ENCODE measurements at regions not wholly inside any gene's neighbourhood (a gene's known extent, or its start where the extent isn't known, plus 50 kb on each side); places are given as distances from the start of the nearest gene placed in this dataset.

DNA sequence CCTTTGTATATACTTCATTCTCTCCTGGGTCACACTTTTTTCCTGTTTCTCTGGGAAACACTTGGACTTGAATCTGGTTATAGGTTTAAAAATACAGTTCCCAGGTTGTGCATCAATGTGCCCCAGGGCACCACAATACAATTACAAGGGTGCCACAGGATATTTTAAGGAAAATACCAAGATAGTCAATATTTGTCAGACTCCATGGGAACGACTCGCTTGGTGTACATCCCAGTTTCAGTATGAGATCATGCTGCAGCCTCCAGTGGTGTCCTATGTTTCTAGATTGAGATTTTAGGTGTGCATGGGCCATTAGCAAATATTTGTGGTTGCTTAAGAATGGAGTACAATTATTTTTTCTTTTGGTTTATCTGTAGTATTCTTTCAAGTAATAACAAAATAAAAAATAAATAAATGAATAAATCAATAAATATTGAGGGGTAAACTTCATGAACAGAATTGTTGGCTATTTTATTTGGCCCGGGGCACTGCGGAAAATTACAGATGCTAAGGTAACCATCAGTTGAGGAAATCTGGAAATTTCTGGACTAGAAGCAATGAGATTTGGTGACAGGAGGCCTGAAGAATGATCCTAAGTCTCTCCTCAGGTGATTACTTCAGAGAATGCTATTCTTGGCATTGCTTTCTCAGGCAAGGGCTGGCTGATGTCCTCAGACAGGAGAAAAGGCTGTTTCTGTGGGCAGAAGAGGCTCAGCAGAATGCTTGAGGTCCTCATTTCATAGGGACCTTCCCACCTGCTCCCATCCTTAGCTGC is 649.3 kb upstream of the SOX11 start:
- no peak for DNase-seq (ENCODE audit: low read depth in 2 of 2)

DNA sequence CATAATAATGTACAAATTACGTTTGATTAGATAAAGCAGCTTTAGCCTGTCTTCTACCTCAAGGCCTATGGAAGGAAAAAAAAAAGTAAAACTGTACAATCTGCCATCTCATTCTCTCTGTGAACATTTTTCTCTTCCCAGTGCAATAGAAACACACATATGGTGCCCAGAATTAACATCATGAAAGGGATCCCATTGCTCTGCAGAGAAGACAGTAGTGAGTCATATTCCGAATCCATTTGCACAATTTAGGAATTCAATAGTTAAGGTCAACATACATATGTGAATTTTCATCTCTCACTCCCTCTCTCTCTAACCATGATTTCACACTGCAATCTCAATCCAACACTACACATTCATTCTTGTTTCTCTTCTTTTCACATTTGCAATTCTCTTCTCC is 640.9 kb upstream of the SOX11 start:
- no peak for DNase-seq (ENCODE audit: low read depth in 2 of 2)

DNA sequence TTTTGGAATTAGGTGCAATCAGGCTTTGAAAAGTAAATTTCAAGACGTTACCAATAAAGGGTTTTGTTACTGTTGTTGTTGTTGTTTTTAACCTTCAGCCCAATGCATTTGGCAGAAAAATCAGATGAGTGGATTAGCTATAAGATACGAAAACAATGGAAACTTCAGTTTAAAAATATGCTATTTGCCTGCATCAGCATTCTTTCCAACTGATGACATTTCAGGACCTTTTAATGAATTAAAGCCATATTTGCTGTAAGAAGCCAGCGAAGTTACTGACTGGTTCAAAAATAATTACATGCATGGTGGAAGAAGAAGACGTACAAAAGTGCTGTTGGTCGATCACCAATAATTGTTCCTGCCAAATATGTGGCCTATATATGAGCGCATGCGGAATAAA is 639.3 kb upstream of the SOX11 start:
- no peak for DNase-seq (ENCODE audit: low read depth in 2 of 2)

GRCh38 chr2:5057891-5058351 is 634.3 kb upstream of the SOX11 start:
- no peak for DNase-seq (ENCODE audit: low read depth in 2 of 2)

GRCh38 chr2:5060956-5061355 is 631.2 kb upstream of the SOX11 start:
- no peak for DNase-seq (ENCODE audit: low read depth in 2 of 2)

- no peak for DNase-seq (ENCODE audit: low read depth in 2 of 2)
These were observed 627.5 kb upstream of the SOX11 start for GRCh38 chr2:5064687-5065086.

DNA sequence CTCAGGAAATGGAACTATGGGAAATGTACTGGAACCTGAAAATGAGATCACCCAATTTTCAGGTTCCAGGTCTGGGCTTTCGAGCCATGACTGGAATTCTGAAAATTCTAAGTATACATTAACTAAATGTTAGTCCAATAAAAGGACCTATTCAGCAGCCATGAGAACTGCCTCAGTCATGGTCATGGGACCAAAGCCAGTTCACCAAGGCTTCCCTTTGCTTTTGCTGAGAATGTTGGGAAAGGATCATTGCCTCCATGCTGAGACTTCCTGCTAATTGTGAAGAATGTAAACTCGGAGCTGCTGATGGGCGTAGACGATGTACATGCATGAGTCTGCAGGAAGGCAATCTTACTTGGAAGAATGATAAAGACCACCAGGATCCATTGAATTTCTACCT is 624.4 kb upstream of the SOX11 start:
- no peak for DNase-seq (ENCODE audit: low read depth in 2 of 2)

GRCh38 chr2:5070257-5070656 is 621.9 kb upstream of the SOX11 start:
- no peak for DNase-seq (ENCODE audit: low read depth in 2 of 2)

- DNase-seq (ENCODE audit: low read depth in 2 of 2) = no peak
These were observed 617.5 kb upstream of the SOX11 start for GRCh38 chr2:5074733-5075132.

- no peak for DNase-seq (ENCODE audit: low read depth in 2 of 2)
These were observed 615.6 kb upstream of the SOX11 start for GRCh38 chr2:5076599-5076998.

- DNase-seq (ENCODE audit: low read depth in 2 of 2) = peak in 1 of 2 donors; percentile 9
These were observed 614.6 kb upstream of the SOX11 start for GRCh38 chr2:5077479-5078089.

DNA sequence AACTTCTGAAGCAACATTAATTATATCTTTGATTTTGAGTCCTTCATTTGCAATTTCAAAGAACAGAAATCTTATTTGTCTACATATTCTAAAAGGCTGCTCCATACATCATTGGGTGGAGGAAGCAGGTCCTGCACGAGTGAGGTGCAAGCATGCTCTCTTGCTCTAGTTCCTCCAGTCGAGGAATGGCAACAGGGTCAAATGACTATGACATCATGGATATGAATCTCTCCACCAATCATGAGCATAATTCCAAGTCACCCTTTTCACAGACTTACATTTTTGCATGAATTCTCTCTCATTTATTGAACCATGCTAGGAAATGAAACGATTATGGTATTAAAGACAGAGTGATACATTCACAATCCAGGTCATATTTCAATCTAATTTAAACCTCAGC is 608.8 kb upstream of the SOX11 start:
- DNase-seq (ENCODE audit: low read depth in 2 of 2) = no peak

DNA sequence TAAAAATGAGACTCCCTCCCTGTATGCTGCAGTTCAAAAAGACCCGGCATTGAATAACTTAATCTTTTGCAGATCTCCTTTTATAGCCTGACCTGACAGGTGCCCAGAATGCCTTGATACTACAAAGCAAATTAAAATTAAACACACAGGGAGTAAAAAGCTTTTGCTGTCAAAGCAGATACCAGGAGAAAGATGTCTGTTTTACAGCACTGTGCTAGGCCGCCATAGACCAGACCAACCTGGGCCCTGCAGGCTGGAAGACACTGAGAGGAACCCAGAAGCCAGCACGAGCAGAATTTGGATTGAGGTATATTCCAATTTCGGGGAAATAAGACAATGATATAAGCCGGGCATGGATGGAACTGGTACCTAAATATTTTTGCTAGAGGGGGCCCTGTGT is 602.8 kb upstream of the SOX11 start:
- no peak for DNase-seq (ENCODE audit: low read depth in 2 of 2)

DNA sequence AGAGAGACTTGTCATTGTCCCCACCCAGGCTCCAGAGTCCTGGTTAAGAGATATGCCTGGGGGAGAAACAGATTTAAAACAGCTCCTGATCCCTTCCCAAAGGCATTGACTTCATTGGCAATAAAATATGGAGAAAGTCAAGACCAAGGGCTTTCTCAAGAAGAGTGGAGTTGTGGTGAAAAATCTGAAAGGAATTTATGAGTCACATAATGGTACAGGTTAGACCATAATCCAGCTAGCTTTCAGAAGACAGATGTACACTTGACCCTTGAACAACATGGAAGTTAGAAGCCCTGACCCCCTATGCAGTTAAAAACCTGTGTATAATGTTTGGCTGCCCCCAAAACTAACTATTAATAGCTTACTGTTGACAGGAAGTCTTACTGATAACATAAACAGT is 599.1 kb upstream of the SOX11 start:
- DNase-seq (ENCODE audit: low read depth in 2 of 2) = no peak

DNA sequence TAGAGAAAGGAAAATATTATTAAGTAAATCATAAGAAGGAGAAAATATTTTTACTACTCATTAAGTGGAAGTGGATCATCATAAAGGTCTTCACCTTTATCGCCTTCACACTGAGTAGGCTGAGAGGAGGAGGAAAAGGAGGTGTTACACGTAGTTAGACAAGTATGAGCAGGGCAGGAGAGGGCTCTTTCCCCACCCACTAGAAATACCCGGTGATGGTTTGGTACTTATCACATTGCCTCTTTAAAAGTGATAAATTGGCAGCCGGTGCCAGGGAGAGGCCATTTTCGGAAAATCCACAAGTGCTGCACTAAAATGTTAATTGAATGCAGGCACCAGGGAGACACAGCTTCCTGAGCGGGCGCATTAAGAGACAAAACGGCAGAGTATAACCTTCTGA is 598.7 kb upstream of the SOX11 start:
- DNase-seq (ENCODE audit: low read depth in 2 of 2) = no peak

DNA sequence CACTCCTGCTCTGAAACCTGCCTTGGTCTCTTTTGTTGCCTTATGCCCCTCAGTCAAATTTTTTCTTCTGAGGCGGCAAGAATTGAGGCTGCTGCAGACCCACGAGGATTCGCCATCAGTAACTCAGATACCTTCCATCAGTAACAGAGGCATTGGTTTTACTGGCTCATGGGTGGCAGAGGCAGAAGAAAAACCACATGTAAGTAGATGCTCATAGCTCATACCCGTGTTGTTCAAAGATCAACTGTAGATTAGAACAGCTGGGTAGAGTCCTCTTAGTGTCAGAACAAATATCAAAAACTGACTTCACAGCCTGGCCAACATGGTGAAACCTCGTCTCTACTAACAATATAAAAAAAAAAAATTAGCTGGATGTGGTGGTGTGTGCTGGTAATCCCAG is 598.0 kb upstream of the SOX11 start:
- DNase-seq (ENCODE audit: low read depth in 2 of 2) = no peak

DNA sequence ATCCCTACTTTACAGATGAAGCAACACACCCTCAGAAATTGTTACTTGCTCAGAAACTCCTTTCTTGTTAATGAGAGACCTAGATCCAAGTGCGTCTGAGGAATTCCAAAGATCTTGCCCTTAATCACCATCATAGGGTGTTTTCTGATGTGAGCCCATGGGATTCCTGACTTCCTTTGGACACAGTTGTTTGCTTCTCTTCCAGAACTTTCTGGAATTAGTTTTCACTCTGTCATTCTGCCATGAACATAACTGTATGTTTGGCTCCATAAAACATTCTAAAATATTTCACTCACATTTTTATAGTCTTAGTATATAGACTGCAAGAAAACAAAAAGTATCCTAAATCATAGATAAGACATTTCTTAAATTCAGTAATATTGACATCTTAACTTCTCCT is 593.9 kb upstream of the SOX11 start:
- DNase-seq (ENCODE audit: low read depth in 2 of 2) = no peak

DNA sequence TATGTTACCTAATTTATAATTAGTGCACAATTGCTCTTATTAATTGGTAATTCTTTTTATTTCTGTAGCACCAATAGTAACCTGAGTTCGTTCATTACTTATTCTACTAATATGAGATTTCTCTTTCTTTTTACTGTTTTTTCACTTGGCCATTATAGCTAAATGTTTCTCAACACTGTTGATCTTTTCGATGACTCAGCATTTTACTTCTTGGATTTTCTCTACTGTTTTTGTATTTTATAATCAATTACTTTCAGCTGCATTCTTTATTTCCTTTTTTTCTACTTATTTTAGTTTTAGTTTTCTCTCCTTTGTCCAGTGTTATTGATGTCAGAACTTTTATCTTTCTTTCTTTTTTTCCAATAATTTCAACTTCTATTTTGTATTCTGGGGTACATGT is 589.4 kb upstream of the SOX11 start:
- no peak for DNase-seq (ENCODE audit: low read depth in 2 of 2)

DNA sequence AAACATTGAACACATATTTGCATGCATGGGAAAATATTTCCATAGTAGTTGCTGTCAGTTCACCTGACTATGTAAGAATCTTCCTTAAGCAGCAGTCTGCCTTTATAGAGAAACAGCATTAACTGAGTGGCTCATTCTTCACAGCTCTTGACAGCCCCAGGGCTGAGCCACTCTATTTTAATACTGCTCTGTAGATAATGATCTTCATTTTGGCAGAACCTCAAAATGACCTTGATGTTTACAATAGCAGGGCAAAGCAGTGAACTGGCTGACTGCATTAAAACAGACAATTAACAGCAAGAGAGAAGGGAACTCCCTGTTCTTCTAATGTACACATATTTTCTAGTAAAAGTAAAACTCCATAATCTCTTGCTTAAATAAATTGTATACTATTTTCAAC is 580.6 kb upstream of the SOX11 start:
- DNase-seq (ENCODE audit: low read depth in 2 of 2) = no peak

GRCh38 chr2:5119046-5119445 is 573.1 kb upstream of the SOX11 start:
- no peak for DNase-seq (ENCODE audit: low read depth in 2 of 2)

- no peak for DNase-seq (ENCODE audit: low read depth in 2 of 2)
These were observed 571.1 kb upstream of the SOX11 start for GRCh38 chr2:5121121-5121520.

- no peak for DNase-seq (ENCODE audit: low read depth in 2 of 2)
These were observed 570.5 kb upstream of the SOX11 start for GRCh38 chr2:5121642-5122041.

GRCh38 chr2:5123582-5124196 is 568.5 kb upstream of the SOX11 start:
- no peak for DNase-seq (ENCODE audit: low read depth in 2 of 2)

Measured in lung microvascular endothelial cell (primary cell).